ENCODE measurements at regions not wholly inside any gene's neighbourhood (a gene's known extent, or its start where the extent isn't known, plus 50 kb on each side); places are given as distances from the start of the nearest gene placed in this dataset.
"Not testable (repeated sequence)": the region's sequence is repeated elsewhere in the genome, so short reads cannot be mapped to it uniquely, and the experiment has no call there.

DNA sequence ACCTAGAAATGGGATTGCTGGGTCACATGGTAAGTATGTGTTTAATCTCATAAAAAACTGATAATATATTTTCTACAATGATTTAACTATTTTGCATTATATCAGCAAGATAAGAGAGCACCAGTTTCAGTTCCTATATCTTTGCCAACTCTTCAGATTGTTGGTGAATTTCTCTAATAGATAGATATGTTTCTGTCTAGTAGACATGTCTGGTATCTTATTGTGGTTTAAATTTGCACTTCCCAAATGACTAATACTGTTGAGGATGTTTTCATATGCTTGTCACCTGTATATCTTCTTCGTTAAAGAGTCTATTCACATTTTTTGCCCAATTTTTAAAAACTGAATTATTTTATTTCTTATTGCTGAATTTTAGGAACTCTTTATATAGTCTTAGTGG, 113.8 kb upstream of the UXS1 start:
- FAIRE-seq (no peak), DNase-seq (ENCODE audit: insufficient read length, low spot score) (no peak)
- TF ChIP-seq POLR2A (IDR thresholded peaks at IDR 0.05; ENCODE audit: low read depth, low read length): no peak

DNA sequence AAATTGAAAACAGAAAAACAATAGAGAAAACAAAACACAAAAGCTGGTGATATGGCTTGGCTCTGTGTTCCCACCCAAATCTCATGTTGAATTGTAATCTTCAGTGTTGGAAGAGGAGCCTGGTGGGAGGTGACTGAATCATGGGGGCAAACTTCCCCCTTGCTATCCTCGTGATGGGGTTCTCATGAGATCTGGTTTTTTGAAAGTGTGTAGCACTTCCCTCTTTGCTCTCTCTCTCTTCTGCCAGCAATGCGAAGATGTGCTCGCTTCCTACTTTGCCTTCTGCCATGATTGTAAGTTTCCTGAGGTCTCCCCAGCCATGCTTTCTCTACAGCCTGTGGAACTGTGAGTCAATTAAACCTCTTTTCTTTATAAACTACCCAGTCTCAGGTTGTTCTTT, 112.3 kb upstream of the UXS1 start:
- DNase-seq (ENCODE audit: insufficient read length, low spot score) (no peak), FAIRE-seq (no peak)
- TF ChIP-seq POLR2A (IDR thresholded peaks at IDR 0.05; ENCODE audit: low read depth, low read length): no peak

- TF ChIP-seq POLR2A (IDR thresholded peaks at IDR 0.05; ENCODE audit: low read depth, low read length): no peak
- FAIRE-seq (no peak), DNase-seq (ENCODE audit: insufficient read length, low spot score) (no peak)
These were observed 110.6 kb upstream of the UXS1 start for GRCh38 chr2:106304612-106305184.

GRCh38 chr2:106299696-106300095, 105.6 kb upstream of the UXS1 start:
- DNase-seq (ENCODE audit: insufficient read length, low spot score) (no peak), FAIRE-seq (no peak)
- TF ChIP-seq POLR2A (IDR thresholded peaks at IDR 0.05; ENCODE audit: low read depth, low read length): no peak

GRCh38 chr2:106296182-106296815, 102.2 kb upstream of the UXS1 start:
- DNase-seq (ENCODE audit: insufficient read length, low spot score) (no peak), FAIRE-seq (no peak)
- TF ChIP-seq POLR2A (IDR thresholded peaks at IDR 0.05; ENCODE audit: low read depth, low read length): no peak

DNA sequence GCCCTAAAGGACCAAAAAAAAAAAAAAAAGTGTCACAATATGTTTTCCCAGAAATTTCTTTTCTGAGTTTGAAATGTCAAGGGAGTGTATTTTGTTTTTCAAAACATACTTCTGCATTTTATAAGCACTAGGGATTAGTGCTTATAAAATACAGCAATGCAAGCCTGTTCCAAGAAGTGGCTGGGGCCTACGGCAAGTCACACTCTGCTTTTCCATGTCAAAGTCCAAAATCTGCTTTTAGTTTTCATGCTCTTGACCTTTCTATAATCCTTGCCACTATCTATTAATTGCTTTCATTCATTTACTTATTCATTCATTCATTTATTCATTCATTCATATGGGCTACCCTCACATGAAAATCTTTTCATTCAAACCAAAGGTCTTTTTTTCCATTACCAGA, 100.1 kb upstream of the UXS1 start:
- no peak for TF ChIP-seq POLR2A (IDR thresholded peaks at IDR 0.05; ENCODE audit: low read depth, low read length)
- FAIRE-seq: no peak
- DNase-seq (ENCODE audit: insufficient read length, low spot score): no peak

GRCh38 chr2:106293271-106293783, 99.2 kb upstream of the UXS1 start:
- TF ChIP-seq POLR2A (IDR thresholded peaks at IDR 0.05; ENCODE audit: low read depth, low read length): no peak
- DNase-seq (ENCODE audit: insufficient read length, low spot score): no peak
- FAIRE-seq: no peak

GRCh38 chr2:106292627-106293026, 98.5 kb upstream of the UXS1 start:
- DNase-seq (ENCODE audit: insufficient read length, low spot score) (no peak), FAIRE-seq (no peak)
- TF ChIP-seq POLR2A (IDR thresholded peaks at IDR 0.05; ENCODE audit: low read depth, low read length): no peak

DNA sequence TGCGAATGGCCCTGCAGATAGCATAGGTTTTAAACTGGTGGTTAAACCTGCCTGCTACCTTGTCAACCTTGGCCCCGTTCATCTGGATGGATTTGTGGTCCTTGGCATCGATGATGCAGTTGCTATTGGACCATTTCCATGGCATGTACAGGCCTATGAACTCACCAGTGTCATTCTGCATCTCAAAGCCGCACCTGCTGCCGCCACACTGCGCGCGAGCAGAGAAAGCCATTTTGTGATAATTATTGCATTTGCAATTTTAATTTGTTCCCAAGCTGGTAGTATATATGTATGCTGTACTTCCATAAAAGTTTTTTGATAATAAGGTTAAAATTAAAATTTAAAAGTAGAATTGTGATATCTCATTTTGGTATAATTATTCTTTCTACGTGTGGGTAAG, 94.8 kb upstream of the UXS1 start:
- no peak for FAIRE-seq
- no peak for DNase-seq (ENCODE audit: insufficient read length, low spot score)
- TF ChIP-seq POLR2A (IDR thresholded peaks at IDR 0.05; ENCODE audit: low read depth, low read length): no peak

DNA sequence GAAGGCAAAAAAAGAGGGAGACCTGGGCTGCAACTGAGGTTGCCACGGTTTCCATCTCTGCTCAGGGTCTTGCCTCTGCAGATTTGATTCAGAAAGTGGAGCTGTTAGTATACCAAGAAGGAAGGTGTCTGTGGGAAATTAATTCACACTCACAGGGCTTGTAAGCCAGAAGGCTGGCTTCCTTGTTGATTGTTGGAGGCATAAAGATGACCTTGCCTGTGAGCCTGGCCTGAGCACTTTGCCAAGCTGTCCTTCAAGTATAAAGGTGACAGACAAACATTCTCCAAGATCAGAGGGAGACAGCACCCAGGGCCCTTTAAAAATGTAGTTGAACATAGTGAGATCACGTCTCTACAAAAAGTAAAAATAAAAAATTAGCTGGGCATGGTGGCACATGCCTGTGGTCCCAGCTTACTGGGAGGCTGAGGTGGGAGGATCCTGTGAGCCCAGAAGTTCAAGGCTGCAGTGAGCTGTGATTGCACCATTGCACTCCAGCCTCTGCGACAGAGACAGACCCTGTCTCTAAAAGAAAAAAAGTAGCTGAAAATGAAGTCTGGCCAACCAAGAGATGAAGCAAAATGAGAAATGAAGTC, 91.2 kb upstream of the UXS1 start:
- FAIRE-seq: no peak
- no peak for TF ChIP-seq POLR2A (IDR thresholded peaks at IDR 0.05; ENCODE audit: low read depth, low read length)
- no peak for DNase-seq (ENCODE audit: insufficient read length, low spot score)

DNA sequence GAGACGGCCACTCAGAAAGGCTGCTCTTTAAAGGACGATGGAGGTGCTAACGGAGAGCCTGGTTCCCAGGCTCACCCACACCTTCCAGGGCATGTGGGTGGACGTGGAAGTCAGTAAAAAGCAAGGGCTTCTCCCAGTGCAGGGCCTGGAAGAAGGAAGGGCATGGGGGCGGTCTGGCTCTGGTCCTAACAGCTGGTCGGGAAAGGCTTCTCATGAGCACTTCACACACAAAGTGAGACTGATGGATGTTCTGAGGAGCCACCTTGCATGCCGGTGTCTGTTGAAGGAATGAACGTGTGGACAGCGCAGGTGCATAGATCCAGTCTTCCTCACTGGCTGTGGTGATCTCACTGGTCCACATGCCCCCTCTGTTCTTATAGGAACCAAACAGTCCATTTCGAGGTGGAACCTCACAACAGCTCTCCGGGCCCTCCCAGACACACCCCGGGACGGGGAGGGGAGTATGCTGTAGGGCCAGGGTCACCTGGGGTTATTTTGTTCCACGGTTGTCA, 90.6 kb upstream of the UXS1 start:
- DNase-seq (ENCODE audit: insufficient read length, low spot score): no peak
- TF ChIP-seq POLR2A (IDR thresholded peaks at IDR 0.05; ENCODE audit: low read depth, low read length): no peak
- FAIRE-seq: no peak

DNA sequence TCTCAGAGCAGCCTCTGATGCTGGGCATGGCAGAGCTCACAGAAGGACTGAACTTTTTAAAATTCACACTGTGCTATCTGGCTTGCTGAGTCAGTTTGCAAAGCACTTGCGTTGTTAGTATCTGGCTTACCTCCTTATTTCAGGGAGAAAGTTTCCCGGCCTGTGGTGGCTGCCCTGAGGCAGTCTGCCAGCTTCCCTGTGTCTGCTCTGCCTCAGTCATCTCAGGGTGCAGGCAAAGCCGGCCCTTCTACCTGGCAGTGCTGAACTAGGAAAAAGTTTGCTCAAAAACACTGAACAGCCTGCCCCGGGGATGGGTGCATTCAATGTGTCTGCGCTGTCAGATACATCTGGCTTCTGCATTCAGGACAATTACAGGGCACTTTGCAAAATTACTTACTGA, 90.2 kb upstream of the UXS1 start:
- FAIRE-seq: no peak
- no peak for DNase-seq (ENCODE audit: insufficient read length, low spot score)
- TF ChIP-seq POLR2A (IDR thresholded peaks at IDR 0.05; ENCODE audit: low read depth, low read length): no peak

GRCh38 chr2:106283228-106284152, 89.4 kb upstream of the UXS1 start:
- FAIRE-seq; DNase-seq (ENCODE audit: insufficient read length, low spot score): not testable (repeated sequence)
